GM12878 (cell line): ENCODE measurements at regions not wholly inside any gene's neighbourhood (a gene's known extent, or its start where the extent isn't known, plus 50 kb on each side); places are given as distances from the start of the nearest gene placed in this dataset.

Source experiments
- ATAC-seq: fragments of 200-7000 bp; cut with Tn5 transposase; 3 replicates; pipeline ENCODE4 v1.9.1; 2020; ENCODE audit warnings: mild to moderate bottlenecking, moderate library complexity
- BruUV-seq: library from RNA; stranded (reverse); fragments of 400-500 nt; replicated peaks from 2 replicates; lab custom pipeline; 2021; lab: Mats Ljungman, UMichigan
- CTCF ChIA-PET: fragments of 300-600 bp; sonication (Branson Sonifier 250); formaldehyde crosslinking; extraction: SDS; loops from one replicate; lab custom pipeline; 2021; ENCODE audit warnings: inconsistent platforms; lab: Yijun Ruan, JAX
- POLR2A ChIA-PET: fragments of 350-600 bp; formaldehyde crosslinking; extraction: SDS; loops from one replicate; lab custom pipeline; 2021; ENCODE audit warnings: inconsistent platforms; lab: Charles Lee
- RAD21 ChIA-PET: fragments of 300-600 bp; sonication (Branson Sonifier 250); formaldehyde crosslinking; loops from one replicate; lab custom pipeline; 2023; ENCODE audit warnings: antibody characterized with exemption; ENCODE audit not compliant: unreplicated experiment; lab: Charles Lee
- SMC1A ChIA-PET: fragments of 300-600 bp; sonication (Branson Sonifier 250); formaldehyde crosslinking; loops from one replicate; lab custom pipeline; 2023; ENCODE audit not compliant: unreplicated experiment, uncharacterized antibody; lab: Charles Lee
- DNase-seq: peaks from one replicate; pipeline ENCODE4 v3.0.0-alpha.2; 2011; ENCODE audit warnings: low read depth, low spot score
- FAIRE-seq: peaks from 3 replicates; lab custom pipeline; 2011; peaks lifted over from hg19 to GRCh38; lab: Jason Lieb, UNC
- H2AFZ ChIP-seq: 2 replicates; pipeline ENCODE4 v1.6.0; 2011; ENCODE audit warnings: low read depth, low read length, control low read depth; ENCODE audit not compliant: control insufficient read depth
- H3K27ac ChIP-seq: 2 replicates; pipeline ENCODE4 v1.5.1; 2011; ENCODE audit warnings: control low read depth; ENCODE audit not compliant: control insufficient read depth, insufficient read depth
- H3K27me3 ChIP-seq, 2 experiments: replicated peaks in 1 of 2; 2 replicates each; pipeline versions ENCODE4 v1.6.0 to v1.6.1; 2011; ENCODE audit warnings: low read length in 1 of 2; ENCODE audit not compliant: control insufficient read depth in 2 of 2, insufficient read depth in 2 of 2
- H3K36me3 ChIP-seq, 2 experiments: 2 replicates each; pipeline ENCODE4 v1.5.1; 2011; ENCODE audit warnings: low read length in 1 of 2; ENCODE audit not compliant: control insufficient read depth in 2 of 2, insufficient read depth in 2 of 2
- H3K4me1 ChIP-seq: 2 replicates; pipeline ENCODE4 v1.6.1; 2011; ENCODE audit warnings: mild to moderate bottlenecking, low read length, moderate library complexity, mixed read lengths; ENCODE audit not compliant: control insufficient read depth, insufficient read depth
- H3K4me2 ChIP-seq: 2 replicates; pipeline ENCODE4 v1.6.0; 2011; ENCODE audit warnings: control low read depth; ENCODE audit not compliant: control insufficient read depth, insufficient read depth
- H3K4me3 ChIP-seq: fragments of 200-600 bp; sonication (generic); 2 replicates; pipeline ENCODE4 v1.5.1; 2016
- H3K79me2 ChIP-seq: 2 replicates; pipeline ENCODE4 v1.6.0; 2011; ENCODE audit warnings: low read length; ENCODE audit not compliant: control insufficient read depth, insufficient read depth
- H3K9ac ChIP-seq: 2 replicates; pipeline ENCODE4 v1.8.0; 2011; ENCODE audit warnings: low read length, control low read depth, mixed read lengths; ENCODE audit not compliant: control insufficient read depth, insufficient read depth
- H3K9me3 ChIP-seq: replicated peaks from 3 replicates; pipeline ENCODE4 v1.5.1; 2011; ENCODE audit warnings: mild to moderate bottlenecking, low read length; ENCODE audit not compliant: control insufficient read depth, insufficient read depth
- H4K20me1 ChIP-seq: 2 replicates; pipeline ENCODE4 v1.6.0; 2011; ENCODE audit not compliant: control insufficient read depth, insufficient read depth
- LARP7 ChIP-seq: fragments of 450-650 bp; IDR thresholded peaks from 2 replicates; pipeline ENCODE4 v1.6.1; 2017; ENCODE audit warnings: mild to moderate bottlenecking
- MEF2A ChIP-seq: IDR thresholded peaks from 2 replicates; pipeline ENCODE4 v1.6.1; 2011; ENCODE audit warnings: low read depth, mild to moderate bottlenecking, low read length, moderate library complexity; ENCODE audit not compliant: insufficient read depth
- MTA2 ChIP-seq: fragments of 450-650 bp; IDR thresholded peaks from 2 replicates; pipeline ENCODE4 v1.6.1; 2016; ENCODE audit warnings: low read depth, mild to moderate bottlenecking, moderate library complexity
- RCOR1 ChIP-seq: conservative IDR thresholded peaks from 2 replicates; pipeline ENCODE4 v1.6.1; 2012; ENCODE audit warnings: low read depth, low read length, improper control_type of control experiment
- SREBF1 ChIP-seq: IDR thresholded peaks from 2 replicates; pipeline ENCODE4 v1.6.1; 2012; ENCODE audit warnings: mild to moderate bottlenecking, low read length
- ZNF24 ChIP-seq: fragments of 450-650 bp; IDR thresholded peaks from 2 replicates; pipeline ENCODE4 v1.6.1; 2017; ENCODE audit warnings: antibody characterized with exemption, mild to moderate bottlenecking
- WGBS: methylation state at CpG from one replicate; pipeline ENCODE4 v1.1.6; 2016; ENCODE audit warnings: low lambda C conversion rate; ENCODE audit not compliant: insufficient replicate concordance, insufficient coverage; ENCODE audit errors: missing lambda C conversion rate; 5-methylcytosine and 5-hydroxymethylcytosine counted together
- in situ Hi-C: fragments of 300-500 bp; cut with MboI; formaldehyde crosslinking; loops from 9 replicates; pipeline ENCODE4 v1.14.3; 2018; ENCODE audit warnings: mixed read lengths
- intact Hi-C: fragments of 100-400 bp; cut with micrococcal nuclease; formaldehyde crosslinking; loops from one replicate; pipeline ENCODE4 v1.14.2; 2022; ENCODE audit not compliant: unreplicated experiment
- TF ChIP-seq, protein P1 (sequence below), 3 experiments: IDR thresholded peaks in 2 of 3; conservative IDR thresholded peaks in 1 of 3; 2 replicates each; pipeline ENCODE4 v1.5.1; 2011; ENCODE audit warnings: low read depth in 3 of 3, low read length in 3 of 3, mild to moderate bottlenecking in 3 of 3, control low read depth in 2 of 3, moderate library complexity in 2 of 3, inconsistent platforms in 1 of 3, mixed read lengths in 1 of 3; ENCODE audit not compliant: control insufficient read depth in 2 of 3, insufficient read depth in 1 of 3; ENCODE audit errors: extremely low read depth in 1 of 3

DNA sequence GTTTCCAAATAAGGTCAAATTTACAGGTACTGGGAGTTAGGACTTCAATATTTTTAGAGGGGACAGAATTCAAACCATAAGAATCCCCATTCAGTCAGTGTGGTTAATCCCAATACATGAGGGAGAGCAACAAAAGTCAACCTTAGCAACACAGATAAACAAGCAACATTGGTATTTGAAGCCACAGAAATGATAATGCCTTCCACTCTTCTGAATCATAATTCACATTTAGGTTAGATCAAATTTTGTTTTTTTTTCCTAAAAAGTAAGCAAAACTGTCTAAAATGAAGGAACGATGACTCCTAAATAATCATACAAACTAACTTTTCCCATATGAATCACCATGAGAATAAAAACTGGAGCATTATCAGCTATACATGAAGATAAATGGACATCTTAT, 246.0 kb upstream of the TENT5A start:
- FAIRE-seq (no peak), DNase-seq (no peak), ATAC-seq (no peak)
- Histone ChIP-seq H3K36me3 (no peaks in the 10 kb centered on the region), H3K4me1 (peaks cover 5% of the 10 kb centered on the region), H4K20me1 (no peaks in the 10 kb centered on the region), H3K27ac (no peak overlapping the region), H3K4me2 (no peak overlapping the region), H3K79me2 (no peaks in the 10 kb centered on the region), H3K9me3 (no peaks in the 10 kb centered on the region; the same call in 2 of the 3 replicates), H3K4me3 (no peak overlapping the region), H3K27me3 (no peaks in the 10 kb centered on the region), H3K9ac (no peak overlapping the region), H2AFZ (no peak overlapping the region)
- no TSS peak for BruUV-seq
- POLR2A ChIA-PET, result interaction anchor here (1.3 to 1.4 kb wide), 2 partner anchors 15 to 232 kb away, joined by 4 read pairs; no protein-coding TSS in a partner anchor
- RAD21 ChIA-PET, result interaction anchor here (0.8 to 4.5 kb wide), 10 partner anchors 8 to 246 kb away, joined by 3 to 28 read pairs (median 6); partner anchors contain the start of gene TENT5A
- SMC1A ChIA-PET, result interaction anchor here (1.0 to 4.4 kb wide), 10 partner anchors 8 to 179 kb away, joined by 3 to 23 read pairs (median 5); no protein-coding TSS in a partner anchor
- CTCF ChIA-PET, result interaction anchor here (1.3 to 1.8 kb wide), 2 partner anchors 18 to 48 kb away, joined by 5 to 8 read pairs; no protein-coding TSS in a partner anchor
- intact Hi-C loops, result no loop called here
- in situ Hi-C loops, result no loop called here
- 94% methylated on average over 1 of the region's 1 CpG for WGBS
- no peak for TF ChIP-seq LARP7
- TF ChIP-seq SREBF1, result no peak
- TF ChIP-seq RCOR1, result no peak
- no peak for TF ChIP-seq ZNF24
- TF ChIP-seq MTA2, result no peak
- TF ChIP-seq MEF2A, result no peak
- TF ChIP-seq, protein P1, sequence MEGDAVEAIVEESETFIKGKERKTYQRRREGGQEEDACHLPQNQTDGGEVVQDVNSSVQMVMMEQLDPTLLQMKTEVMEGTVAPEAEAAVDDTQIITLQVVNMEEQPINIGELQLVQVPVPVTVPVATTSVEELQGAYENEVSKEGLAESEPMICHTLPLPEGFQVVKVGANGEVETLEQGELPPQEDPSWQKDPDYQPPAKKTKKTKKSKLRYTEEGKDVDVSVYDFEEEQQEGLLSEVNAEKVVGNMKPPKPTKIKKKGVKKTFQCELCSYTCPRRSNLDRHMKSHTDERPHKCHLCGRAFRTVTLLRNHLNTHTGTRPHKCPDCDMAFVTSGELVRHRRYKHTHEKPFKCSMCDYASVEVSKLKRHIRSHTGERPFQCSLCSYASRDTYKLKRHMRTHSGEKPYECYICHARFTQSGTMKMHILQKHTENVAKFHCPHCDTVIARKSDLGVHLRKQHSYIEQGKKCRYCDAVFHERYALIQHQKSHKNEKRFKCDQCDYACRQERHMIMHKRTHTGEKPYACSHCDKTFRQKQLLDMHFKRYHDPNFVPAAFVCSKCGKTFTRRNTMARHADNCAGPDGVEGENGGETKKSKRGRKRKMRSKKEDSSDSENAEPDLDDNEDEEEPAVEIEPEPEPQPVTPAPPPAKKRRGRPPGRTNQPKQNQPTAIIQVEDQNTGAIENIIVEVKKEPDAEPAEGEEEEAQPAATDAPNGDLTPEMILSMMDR (IDR thresholded peaks at IDR 0.05 in 2 of 3, conservative IDR thresholded peaks at IDR 0.05 in 1 of 3; ENCODE audit: control insufficient read depth in 2 of 3, extremely low read depth in 1 of 3, insufficient read depth in 1 of 3, low read depth in 3 of 3, low read length in 3 of 3), result no peak
